ENCODE measurements at regions not wholly inside any gene's neighbourhood (a gene's known extent, or its start where the extent isn't known, plus 50 kb on each side); places are given as distances from the start of the nearest gene placed in this dataset. TPM values are rescaled to one million over a fixed set of nuclear protein-coding genes. Genes with fewer than 3 reads are reported as not detected.

Small RNA genes lying in the stretch of these regions (microRNA-seq; reads per million reads assigned to microRNA genes)
- gene MIR190A (ENCODE audit: borderline microRNAs expressed, borderline number of aligned reads, borderline replicate concordance) (2.0 reads per million), gene MIR6085 (ENCODE audit: borderline microRNAs expressed, borderline number of aligned reads, borderline replicate concordance) (not detected), gene MIR8067 (ENCODE audit: borderline microRNAs expressed, borderline number of aligned reads, borderline replicate concordance) (not detected)

Measured in activated CD4-positive, alpha-beta memory T cell treated with anti-CD3 and anti-CD28 coated beads for 36 hours (primary cell).